Kidney glomerular epithelial cell (primary cell): ENCODE measurements at regions not wholly inside any gene's neighbourhood (a gene's known extent, or its start where the extent isn't known, plus 50 kb on each side); places are given as distances from the start of the nearest gene placed in this dataset.

Experiments used
- DNase-seq: peaks from one replicate; lab custom pipeline; 2025; lab: John Stamatoyannopoulos, UW

DNA sequence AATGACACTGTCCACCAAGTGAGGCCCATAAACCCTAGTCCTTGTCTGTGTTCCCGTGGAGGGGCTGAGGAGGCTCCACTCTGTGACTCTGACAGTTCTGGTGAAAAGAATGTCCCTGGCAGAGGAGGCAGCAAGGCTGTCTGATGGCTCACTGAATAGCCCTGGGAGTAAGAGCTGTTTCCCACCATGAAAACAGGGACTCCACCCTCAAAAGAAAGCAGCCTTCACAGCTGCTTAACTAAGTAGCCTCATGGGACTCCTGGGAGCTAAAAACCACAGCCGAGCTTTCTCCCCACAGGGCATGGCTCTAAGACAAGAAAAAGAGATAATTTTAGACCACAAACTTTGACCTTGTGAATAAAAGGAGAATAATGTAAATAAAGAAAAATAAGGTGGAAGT is 135.1 kb upstream of the FRY start:
- no peak for DNase-seq

DNA sequence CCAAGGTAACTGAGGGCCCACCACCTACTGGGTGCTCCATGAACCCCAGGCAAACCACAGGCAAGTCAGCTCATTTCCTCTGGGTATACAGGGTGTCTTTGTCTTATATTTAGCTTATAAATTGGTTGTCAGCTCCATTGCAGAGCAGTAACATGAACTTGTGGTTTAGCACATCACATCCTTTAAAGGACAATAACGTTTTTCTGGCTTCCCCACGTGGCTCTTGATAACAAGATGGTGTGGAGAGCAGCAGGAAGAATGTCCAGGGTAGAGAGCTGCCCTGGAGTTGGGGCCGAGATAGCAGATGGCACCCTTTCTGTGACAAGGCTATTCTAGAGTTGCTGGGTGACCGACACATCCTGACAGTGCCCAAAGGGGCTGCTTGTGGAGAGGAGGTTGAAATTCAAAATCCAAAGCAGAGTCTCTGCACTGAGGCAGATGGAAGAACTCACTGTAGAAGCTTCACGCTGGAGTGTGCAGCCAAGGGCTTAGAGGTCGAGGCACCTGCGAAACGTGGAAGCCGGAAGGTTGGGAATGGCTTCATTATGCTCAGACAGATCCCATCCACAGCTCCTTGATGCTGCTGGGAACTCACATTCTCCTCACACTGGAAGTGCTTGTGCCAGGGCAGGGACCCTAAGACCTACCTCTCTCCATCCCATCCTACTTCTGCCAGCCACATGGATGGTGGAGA is 133.0 kb upstream of the FRY start:
- DNase-seq: no peak

DNA sequence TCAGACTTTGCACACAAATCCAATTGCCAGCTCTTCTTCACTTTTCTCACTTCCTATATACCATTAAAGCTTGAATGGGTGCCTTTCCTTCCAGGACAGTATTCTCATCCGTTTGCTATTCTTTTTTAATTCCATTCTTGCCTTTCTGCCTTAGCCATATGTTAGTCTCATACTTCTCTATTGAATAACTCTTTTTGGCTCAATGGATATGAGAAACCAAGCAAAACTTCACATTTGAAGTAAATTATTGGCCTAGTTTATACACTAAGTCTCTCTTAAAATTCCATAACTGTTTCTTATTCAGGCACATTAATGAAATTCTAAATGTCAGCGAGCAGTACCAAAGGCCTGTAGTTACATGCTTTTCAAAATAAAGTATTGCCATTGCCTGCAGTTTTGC is 129.6 kb upstream of the FRY start:
- no peak for DNase-seq

DNA sequence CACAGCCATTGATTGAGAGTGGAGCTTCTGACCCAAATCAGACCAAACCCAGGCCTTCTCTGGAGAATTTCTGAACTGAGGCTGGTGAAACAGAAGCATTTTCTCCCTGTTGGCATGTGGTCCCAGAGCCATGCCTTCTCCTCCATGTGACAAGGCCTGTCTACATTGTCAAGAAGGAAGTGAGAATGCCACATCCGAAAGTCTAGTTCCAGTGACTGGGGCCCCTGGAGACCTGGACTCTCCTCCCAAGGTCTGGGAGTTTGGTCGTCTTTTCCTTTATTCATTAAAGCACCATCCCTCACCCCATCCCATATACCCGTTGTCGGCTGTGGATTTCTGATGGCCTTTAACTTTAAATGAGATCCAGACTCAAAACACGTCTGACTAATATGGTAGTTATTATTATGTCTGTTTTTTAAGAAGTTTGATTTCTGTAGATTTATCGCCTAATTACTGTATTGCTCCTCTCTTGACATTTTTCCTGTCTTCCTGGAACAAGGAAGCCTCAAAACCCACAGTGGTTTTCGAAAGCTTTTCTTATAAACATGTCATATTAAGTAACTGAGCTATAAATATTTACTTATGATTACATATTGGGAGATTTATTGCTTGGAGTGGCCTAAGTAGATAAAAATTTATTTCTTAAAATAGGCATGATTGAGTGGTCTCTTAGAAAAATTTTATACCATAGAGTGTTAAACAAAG is 128.3 kb upstream of the FRY start:
- DNase-seq: no peak

DNA sequence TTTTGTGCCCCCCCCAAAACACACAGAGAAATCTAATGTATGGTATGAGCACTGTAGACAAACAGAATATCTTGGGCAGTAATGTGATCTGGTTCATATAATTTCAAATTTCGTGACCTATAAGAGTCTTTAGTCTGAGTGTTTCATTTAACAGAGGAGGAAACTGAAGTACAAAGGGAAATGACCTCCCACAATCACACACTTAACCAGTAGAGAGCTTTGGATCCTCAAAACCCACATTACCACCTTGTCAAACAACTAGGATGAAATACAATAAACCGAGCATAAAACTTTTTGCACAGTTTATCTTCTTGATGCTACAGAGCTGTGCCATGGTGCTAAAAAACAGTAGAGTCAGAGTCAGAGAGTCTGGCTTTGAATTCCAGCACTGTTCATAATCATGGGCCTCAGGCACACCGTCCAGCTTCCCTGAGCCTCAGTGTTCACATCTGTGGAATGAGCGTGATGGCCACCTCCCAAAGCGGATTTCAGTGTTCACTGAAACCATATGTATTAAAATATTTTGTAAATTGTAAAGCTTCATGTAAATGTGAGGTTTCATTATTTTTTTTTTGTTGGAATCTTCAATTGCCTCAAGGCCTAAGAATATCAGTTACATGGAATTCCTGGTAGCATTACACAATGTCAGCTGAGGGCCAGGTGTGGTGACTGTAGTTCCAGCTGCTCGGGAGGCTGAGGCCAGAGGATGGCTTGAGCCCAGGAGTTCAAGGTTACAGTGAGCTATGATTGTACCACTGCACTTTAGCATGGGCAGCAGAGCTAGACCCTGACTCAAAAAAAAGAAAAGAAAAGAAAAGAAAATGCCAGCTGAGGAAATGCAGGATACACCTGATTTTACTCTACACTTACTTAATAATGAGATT is 126.4 kb upstream of the FRY start:
- DNase-seq: no peak

DNA sequence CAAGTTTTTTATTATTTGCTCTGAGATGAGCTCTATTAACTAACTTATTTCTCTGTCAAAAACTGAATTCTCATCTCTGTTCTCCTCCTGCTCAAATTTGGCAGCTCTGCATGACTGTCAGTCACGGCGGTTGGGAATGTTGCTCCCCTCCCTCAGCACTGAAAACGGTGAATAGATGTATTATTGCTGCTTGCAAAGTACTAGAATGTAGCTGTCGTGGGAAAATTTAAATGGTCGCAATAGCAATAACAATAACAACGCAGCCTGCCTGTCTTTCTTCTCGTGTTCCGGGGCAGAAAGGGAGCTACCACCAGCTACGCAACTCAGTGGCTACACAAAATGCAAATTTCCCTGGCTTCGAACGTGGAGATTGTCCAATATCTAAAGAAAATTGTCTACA is 125.6 kb upstream of the FRY start:
- no peak for DNase-seq

DNA sequence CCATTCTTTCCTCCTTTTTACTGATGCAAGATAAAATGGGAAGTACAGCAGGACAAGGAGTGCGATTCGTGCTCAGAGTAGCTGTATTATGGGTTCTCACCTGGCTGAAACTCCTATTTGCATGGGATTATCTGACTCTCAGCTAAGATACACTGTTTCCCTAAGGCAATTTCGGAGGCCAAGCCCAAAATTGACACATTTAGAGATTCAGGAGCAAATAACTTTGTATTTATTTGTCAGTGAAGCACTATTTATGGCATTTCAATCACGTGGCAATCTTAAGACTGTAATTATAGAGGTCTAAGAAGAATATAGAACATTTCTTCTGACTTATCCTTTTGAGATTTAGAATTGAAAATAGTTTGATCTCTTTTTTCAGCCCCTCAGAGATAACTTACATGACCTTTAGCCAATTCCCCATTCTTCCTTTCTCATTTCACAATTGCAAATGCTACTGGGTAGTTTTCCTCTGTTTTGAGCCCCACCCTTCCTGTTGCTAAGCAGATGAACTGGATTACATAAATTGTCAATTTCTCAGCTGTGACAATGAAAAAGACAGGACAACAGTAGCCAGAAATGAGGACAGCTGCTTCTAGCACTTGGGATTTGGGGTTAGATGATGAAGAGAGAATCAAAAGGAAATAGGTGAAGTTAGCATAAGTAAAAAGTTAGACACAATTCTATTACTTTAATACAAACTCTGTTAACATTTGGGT is 122.7 kb upstream of the FRY start:
- DNase-seq: no peak

DNA sequence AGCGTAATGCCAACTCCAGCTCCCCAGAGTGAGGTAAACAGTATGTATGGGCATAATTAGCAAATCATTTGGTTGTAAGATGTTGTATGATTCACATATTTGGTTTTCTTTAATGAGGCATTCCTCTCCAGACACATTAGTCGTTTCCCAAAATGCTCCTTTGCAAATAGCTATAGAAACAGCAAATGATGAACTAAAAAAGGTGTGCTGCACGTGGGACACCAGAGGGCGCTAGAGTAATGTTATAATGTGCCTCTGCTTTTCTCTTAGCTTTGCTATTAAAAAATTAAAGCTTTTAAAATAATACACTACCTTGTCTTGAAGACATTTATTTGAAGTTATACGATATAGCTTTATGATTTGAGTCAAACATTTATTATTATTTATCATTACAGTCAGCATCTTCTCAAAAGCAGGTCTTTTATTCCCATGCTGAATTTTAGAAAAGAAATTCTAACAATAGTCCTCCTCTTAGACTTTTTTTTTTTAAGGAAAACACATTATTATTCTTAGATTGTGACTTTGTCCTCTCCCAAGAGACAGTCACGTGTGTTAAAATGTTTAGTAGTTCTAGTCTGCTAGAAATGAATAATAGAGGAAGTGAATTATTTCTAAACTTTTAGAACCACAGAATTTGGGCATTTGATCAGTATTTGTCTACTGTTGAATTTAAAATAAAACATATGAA is 121.6 kb upstream of the FRY start:
- DNase-seq: peak; percentile 53

DNA sequence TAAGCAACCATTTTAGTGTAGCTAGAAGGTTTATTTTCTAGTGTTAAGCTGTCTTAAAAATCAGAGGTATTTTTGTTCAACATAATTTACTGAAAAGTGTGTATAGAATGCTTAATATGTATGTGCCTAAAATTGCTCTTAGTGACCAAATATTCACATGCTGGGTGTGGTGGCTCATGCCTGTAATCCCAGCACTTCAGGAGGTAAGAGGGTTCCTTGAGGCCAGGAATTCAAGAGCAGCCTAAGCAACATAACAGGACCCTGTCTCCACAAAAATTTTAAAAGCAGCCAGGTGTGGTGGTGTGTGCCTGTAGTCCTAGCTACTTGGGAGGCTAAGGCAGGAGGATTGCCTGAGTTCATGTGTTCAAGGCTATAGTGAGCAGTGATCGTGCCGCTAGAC is 120.9 kb upstream of the FRY start:
- no peak for DNase-seq

DNA sequence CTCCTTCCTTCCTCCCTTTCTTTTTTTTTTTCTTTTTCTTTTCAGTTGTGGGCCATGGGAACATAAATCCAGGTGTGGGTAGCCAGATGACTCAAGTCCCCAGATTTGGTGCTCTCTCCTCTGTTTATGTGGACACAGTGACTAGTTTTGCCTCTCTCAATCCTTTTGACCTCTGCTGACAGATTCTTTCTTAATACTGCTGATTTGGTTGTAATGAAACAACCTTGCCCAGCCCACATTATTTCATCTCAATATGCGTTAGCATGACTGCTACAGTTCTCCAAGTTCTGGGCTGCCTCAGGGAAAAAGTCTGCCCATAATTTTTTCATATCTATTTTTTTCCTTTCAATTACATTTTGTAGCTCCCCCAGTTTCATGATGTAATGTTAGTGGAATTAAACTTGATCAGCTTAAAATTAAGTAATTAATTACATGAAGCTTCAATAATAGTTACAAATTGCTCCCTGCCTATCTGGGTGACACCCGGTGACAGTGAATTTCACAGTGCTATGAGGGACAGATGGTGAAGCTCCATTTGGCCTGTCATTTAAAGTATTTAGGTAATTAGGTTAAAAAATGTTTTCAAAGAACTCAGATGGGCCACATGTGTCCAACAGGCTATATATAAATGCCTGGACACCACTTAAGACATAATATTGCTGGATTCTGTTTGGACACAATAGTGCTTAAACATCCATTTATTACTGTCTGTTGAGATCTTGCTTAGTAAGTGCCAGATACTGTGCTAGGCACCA is 118.8 kb upstream of the FRY start:
- no peak for DNase-seq

DNA sequence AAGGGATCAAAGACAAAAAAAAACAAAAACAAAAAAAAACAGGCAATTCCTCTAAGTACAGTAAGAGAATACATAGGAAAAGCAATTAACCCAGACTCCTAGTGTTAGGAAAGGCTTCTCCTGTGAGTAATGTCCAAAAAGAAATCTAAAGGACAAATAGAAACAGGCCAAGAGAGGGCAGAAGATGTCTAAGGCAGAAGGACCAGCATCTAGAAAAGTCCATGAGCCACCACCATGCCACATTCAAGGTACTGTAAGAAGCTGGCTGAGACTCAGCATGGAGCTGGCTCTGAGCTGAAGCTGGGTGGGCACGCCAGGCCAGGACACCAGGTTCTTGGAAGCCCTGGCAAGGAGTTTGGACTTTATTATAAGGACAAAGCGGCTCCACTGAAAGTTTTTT is 118.1 kb upstream of the FRY start:
- no peak for DNase-seq

DNA sequence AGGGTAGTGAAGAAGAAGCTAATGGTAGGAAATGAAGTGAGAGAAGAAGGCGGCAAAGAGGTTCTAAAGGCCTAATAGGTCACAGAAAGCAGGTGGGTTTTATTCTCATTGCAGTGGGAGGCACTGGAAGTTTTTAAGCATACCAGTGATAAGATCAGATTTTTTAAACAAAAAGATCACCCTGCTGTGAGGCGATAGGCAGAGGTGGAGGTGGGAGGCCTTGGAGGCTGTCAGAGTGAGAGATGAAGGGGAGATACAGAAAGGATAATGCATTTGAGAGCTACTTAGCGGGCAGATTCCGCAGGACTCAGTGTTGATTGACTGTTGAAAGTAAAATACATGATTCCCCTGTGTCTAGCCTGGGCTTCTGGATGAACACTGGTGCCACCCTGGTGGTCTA is 116.7 kb upstream of the FRY start:
- no peak for DNase-seq

DNA sequence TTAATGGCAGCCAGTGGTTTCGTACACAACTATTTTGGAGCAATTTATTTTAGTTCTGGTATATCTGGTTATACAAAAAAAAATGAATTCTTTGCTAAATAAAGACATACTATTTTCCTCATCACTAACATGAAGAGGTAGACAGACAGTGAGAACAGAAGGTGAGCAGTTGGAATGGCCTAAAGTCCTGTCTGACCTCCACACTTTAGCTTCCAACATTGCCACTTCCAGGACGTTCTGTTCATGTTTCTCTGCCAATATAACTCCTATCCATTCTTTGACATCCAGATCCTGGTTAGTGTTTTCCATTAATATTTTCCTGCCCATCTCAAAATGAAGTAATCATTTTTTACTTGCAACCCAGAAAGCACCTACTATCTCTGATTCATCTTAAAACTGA is 112.9 kb upstream of the FRY start:
- DNase-seq: no peak

DNA sequence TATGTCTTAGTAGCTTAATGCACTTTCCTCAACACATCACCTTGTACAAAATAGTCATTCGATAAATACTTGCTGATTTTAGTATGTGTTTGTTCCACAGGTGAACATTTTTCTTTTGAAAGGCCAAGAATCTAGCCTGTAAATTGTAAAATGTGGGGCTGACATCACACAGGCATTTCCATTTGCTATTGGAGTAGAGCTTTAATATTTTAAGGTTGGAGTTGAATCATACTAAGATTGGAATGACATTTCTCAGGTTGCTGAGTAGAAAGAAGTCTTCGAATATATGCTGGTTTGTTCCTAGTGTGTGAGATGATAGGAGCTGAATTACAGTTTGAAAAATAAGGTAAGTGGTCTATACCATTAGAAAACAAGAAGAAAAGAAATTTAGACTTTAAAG is 112.3 kb upstream of the FRY start:
- no peak for DNase-seq

DNA sequence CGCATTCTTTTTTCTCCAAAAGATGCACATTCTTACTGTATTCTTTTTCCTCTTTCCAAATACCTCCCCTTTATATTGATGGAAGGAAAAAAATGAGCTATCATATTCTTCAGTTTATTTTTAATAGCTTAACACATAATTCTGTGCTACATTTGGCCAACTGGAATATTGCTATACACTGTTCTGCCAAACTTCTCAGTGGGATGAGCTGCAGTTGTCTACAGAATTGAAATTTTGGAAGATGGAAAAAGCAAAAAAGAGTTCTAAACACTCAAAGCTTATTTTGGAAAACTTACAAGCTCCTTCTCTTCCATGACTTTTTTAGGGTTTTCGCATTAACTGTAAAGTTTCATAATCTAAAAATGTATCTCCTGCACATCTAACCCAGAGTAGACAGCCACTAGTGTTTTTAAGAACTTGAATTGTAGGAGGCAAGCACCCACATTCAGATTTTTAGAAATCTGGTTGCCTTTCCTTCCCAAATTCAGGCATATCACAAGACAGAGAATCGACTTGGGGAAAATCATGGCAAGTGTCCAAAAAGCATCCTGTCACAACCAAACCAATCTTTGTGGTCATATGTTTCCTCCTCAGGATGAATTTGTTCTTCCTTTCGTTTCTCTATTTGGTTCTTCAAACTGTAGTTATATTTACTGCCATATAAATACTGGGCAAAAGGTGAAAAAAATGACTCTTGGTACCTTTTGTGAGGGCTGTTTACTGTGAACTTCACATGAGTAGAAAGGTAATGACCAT is 111.4 kb upstream of the FRY start:
- DNase-seq: no peak

DNA sequence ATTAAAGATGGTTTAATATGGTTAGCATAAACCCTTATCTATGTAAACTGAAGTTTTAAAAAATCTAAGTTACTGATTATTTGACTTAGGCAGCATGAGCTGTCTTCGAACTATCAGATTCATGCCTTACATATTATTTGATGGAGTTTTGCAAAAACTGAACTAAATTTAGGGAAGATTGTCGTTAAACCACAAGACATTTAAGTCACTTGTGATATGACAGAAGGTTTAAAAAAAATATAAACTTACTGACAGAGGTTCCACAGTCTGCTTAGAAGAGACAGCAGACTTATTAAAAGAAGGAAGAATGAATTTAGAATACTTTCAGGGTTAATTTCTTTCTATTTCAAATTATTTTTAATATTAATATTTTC is 110.9 kb upstream of the FRY start:
- no peak for DNase-seq

DNA sequence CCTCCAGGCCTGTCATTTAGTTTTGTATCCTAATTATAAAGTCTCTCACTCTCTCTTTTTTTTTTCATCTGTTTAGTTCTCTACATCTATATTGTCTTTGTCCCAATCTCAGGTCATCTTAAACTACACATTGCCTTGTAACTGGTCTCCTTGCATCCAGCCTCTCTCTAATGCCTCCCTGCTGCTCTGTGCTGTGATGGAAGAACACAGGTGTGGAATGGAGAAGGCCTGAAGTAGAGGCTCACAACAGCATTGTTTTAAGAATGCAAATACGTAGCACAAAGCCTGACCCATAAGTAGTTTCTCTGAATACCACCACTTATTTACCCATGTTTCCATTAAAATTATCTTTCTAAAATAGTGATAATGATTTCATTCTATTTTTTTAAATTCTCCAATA is 108.8 kb upstream of the FRY start:
- DNase-seq: no peak

DNA sequence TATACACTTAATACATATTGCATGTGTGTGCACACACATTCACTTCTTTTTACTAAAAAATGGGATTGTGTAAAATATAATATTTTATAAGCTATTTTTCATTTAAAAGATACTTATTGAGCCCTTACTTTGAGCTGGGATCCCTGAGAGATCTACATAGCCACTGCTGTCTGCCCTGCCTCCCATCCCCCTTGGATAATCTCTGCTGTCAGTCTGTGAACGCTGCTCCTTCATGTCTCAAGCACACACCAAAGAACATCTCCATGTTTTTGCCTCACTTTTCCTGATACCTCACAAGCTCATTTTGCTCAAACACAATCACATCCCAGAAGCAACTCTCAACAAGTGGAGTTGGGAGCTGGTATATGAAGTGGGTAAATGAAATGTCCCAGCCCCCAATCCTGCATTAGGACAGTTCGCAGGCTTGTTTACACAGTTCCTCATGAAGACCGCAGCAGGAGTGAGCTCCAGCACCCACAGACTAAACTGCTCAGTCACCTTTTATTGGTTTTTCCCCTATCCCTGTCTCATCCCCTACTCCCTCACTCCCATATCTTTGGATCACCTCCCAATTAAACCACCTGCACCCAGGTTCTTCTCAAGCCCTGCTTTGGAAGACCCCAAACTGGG is 108.3 kb upstream of the FRY start:
- DNase-seq: no peak

DNA sequence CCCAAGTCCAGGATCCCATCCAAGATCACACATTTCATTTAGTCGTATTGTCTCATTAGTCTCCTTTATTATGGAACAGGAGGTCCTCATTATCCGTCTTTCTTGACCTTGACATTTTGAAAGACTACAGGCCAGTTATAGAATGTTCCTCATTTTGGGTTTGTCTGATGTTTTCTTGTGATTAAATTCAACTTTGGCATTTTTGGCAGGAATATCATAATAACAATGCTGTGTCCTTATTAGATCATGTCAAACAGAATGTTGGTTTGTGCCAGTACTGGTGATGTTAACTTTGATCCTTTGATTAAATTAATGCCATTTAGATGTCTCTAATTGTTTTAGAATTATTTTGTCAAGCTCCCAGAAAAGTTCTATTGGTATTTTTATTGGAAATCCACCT is 106.5 kb upstream of the FRY start:
- no peak for DNase-seq

DNA sequence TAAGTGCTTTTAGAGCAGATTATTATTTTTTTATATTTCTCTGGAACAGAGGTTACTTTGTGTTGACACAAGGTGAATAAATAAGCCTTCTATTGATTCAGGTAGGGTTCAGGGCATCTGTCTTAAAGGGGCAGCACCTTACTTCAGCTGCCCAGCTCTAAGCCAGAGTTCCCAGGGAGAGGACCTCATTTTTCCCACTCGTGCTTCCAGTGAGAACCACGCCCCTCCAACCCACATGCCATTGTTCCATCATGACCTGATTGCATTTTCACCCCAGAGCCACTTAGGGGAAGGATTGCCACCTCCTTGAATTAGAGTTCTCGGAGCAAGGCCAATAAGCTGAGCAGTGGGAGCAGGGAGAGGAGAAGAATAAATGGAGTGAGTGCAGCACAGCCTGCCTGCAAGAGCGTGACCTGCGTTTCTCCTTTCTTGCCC is 104.3 kb upstream of the FRY start:
- no peak for DNase-seq
